Body of pancreas (tissue), 4 donors: ENCODE measurements at regions not wholly inside any gene's neighbourhood (a gene's known extent, or its start where the extent isn't known, plus 50 kb on each side); places are given as distances from the start of the nearest gene placed in this dataset.

Experiments used
- ATAC-seq: fragments of 150-250 bp; one replicate; pipeline ENCODE4 v1.9.1; 2016
- DNase-seq, 4 donors: peaks; one replicate each; pipeline ENCODE4 v3.0.0-alpha.2; 2019
- H3K27ac ChIP-seq, 4 donors: fragments of 200-600 bp; sonication (generic); 1 replicate in 3 of 4; 2 replicates in 1 of 4; pipeline versions ENCODE4 v1.5.1 to v1.6.1; 2016 to 2019; ENCODE audit warnings: mild to moderate bottlenecking in 1 of 4, mixed read lengths in 1 of 4, moderate library complexity in 1 of 4
- H3K27me3 ChIP-seq, 2 donors: fragments of 200-600 bp; sonication (generic); one replicate each; pipeline ENCODE4 v1.6.0; 2016; ENCODE audit warnings: mild to moderate bottlenecking in 1 of 2
- H3K36me3 ChIP-seq, 2 donors: fragments of 200-600 bp; sonication (generic); replicated peaks in 1 of 2; 2 replicates each; pipeline ENCODE4 v1.5.1; 2016; ENCODE audit warnings: low read depth in 2 of 2; ENCODE audit not compliant: insufficient read depth in 1 of 2
- H3K4me1 ChIP-seq: fragments of 200-600 bp; sonication (generic); one replicate; pipeline ENCODE4 v1.6.0; 2016
- H3K4me3 ChIP-seq, 2 donors: fragments of 200-600 bp; sonication (generic); 1 replicate in 1 of 2; 2 replicates in 1 of 2; pipeline ENCODE4 v1.5.1; 2016 to 2019
- H3K9me3 ChIP-seq, 3 donors: fragments of 200-600 bp; sonication (generic); 1 replicate in 2 of 3; 2 replicates in 1 of 3; pipeline ENCODE4 v1.5.1; 2016
- POLR2A ChIP-seq, 3 donors: fragments of 450-650 bp; IDR thresholded peaks; one replicate each; pipeline ENCODE4 v1.6.1; 2016; ENCODE audit warnings: antibody characterized with exemption in 3 of 3, mild to moderate bottlenecking in 2 of 3
- WGBS, 2 donors: methylation state at CpG; one replicate each; pipeline ENCODE4 v1.1.5; 2017; 5-methylcytosine and 5-hydroxymethylcytosine counted together
- intact Hi-C: fragments of 100-400 bp; cut with DNase I; formaldehyde crosslinking; loops from one replicate; pipeline ENCODE4 v1.15.1; 2023
- TF ChIP-seq, protein P1 (sequence below), 7 experiments: fragments of 450-650 bp in 4 of 7; fragments of 200-600 bp in 3 of 7; sonication (generic) in 3 of 7; IDR thresholded peaks; one replicate each; pipeline ENCODE4 v1.5.1; 2016 to 2019; ENCODE audit warnings: antibody characterized with exemption in 7 of 7

DNA sequence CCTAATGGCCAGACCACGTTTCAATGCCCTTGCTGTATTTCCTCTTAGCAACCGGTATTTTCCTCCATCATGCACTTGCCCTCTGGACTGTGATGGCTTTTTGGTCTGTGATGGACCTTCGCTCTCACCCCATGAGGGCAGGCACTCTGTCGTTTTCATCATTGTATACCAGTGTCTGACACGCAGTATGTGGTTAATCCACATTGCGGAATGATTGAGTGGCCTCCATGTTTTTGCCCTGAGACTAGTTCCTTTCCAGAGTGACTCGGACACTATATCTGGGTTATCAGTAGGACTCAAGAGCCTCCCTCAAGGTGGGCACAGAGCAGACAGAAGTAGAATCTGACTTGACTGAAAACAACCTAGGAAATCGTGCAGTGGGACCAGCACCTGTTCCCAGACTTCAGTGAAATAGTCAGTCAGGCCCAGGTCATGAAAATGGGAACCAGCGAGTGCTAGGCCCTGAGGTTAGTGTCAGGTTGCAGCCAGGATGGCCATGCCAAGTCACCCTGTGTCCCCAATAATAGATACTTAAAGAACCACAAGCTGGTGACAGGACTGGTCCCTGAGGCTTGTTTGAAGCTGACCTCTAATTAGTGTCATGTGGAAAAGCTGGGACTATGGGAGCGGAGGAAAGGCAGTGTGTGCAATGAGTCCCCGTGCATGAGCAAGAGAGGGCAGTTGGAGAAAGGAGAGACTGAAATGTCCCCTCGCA is 464.7 kb downstream of the INSC start:
- no peak for ATAC-seq
- Histone ChIP-seq H3K36me3 (no peaks in the 10 kb centered on the region), H3K4me1 (no peaks in the 10 kb centered on the region), H3K4me3 (no peak overlapping the region), H3K9me3 (no peaks in the 10 kb centered on the region), H3K27me3 (no peaks in the 10 kb centered on the region), H3K27ac (no peak overlapping the region)
- TF ChIP-seq, protein P1, sequence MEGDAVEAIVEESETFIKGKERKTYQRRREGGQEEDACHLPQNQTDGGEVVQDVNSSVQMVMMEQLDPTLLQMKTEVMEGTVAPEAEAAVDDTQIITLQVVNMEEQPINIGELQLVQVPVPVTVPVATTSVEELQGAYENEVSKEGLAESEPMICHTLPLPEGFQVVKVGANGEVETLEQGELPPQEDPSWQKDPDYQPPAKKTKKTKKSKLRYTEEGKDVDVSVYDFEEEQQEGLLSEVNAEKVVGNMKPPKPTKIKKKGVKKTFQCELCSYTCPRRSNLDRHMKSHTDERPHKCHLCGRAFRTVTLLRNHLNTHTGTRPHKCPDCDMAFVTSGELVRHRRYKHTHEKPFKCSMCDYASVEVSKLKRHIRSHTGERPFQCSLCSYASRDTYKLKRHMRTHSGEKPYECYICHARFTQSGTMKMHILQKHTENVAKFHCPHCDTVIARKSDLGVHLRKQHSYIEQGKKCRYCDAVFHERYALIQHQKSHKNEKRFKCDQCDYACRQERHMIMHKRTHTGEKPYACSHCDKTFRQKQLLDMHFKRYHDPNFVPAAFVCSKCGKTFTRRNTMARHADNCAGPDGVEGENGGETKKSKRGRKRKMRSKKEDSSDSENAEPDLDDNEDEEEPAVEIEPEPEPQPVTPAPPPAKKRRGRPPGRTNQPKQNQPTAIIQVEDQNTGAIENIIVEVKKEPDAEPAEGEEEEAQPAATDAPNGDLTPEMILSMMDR (IDR thresholded peaks at IDR 0.05): no peak
- TF ChIP-seq POLR2A (IDR thresholded peaks at IDR 0.05): no peak
- DNase-seq: no peak
- WGBS, 2 donors: 76 to 80% methylated on average over 12 of the region's 12 CpGs
- intact Hi-C loops: no loop called here

DNA sequence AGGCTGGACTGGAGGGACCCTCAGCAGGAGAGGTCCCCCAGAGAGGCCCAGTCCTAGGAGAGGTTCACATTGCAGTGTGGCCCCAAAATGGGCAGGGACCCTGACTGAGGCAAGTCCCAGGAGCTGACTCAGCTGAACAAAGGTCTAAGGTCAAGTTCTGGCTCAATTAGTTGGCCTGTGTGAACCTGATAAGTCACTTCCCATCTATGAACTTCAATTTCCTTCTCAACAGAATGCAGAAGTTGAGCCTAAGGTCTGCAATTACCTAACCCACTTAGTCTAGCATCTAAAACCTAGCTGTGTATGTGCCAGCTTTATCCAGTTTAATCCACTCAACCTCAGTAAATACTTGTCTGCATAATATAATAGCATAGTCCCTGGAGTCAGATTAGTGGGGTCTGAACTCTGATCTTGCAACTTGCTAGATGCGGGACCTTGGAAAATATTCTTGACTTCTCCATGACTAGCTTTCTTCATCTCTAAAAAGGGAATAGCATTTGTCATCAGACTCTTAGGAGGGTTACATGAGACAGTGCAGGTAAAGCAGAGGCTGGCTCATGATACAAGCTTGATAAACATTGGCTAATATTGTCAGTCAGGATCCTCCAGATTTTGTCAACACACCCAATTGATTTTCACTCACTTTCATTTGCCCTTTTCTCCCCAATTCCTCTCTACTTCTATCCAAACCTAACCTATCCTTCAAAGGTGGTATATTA is 465.5 kb downstream of the INSC start:
- Histone ChIP-seq H3K4me1 (no peaks in the 10 kb centered on the region), H3K36me3 (no peaks in the 10 kb centered on the region), H3K9me3 (no peaks in the 10 kb centered on the region), H3K4me3 (no peak overlapping the region), H3K27ac (no peak overlapping the region), H3K27me3 (no peaks in the 10 kb centered on the region)
- WGBS, 2 donors: 88 to 90% methylated on average over 1 of the region's 1 CpG
- TF ChIP-seq, protein P1 (IDR thresholded peaks at IDR 0.05): no peak
- no peak for TF ChIP-seq POLR2A (IDR thresholded peaks at IDR 0.05)
- DNase-seq: no peak
- ATAC-seq: no peak
- intact Hi-C loops: no loop called here

DNA sequence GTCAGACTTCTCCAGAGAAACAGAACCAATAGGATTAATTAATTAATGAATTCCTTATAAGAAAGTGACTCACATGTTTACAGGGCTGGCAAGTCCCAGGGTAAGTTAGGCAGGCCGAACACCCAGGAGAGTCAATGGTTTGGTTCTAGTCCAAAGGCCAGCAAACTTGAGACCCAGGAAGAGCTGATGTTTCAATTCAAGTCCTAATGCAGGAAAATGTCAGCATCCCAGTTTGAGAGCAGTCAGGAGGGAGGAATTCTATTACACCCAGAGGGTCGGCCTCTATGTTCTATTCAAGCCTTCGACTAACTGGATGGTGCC is 466.0 kb downstream of the INSC start:
- 88 to 93% methylated on average over 1 to 3 of the region's 3 CpGs for WGBS, 2 donors
- TF ChIP-seq, protein P1 (IDR thresholded peaks at IDR 0.05): no peak
- no peak for TF ChIP-seq POLR2A (IDR thresholded peaks at IDR 0.05)
- H3K27ac ChIP-seq: no peak overlapping the region

DNA sequence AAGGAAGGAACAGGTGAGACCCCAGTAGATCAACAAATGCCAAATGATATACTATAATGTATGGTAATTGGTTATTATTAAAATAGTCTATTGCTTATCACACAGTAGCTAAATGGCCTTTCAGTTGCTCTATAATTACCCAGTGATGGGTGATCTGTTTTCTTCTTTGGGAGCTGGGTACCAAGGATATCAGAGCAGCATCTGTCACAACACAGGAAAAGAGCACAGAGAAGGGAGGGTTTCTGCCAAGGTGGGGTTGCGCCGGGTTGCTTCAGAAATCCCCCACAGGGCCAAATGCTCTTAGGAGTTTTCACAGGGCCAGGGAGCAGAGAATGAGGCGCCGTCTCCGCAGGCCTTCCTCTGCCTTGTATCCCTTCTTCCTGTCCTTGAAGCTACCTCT is 469.4 kb downstream of the INSC start:
- TF ChIP-seq, protein P1 (IDR thresholded peaks at IDR 0.05): no peak
- TF ChIP-seq POLR2A (IDR thresholded peaks at IDR 0.05): no peak
- no peaks in the 10 kb centered on the region for H3K9me3 ChIP-seq
- DNase-seq: no peak
- intact Hi-C loops: no loop called here
- H3K36me3 ChIP-seq: no peaks in the 10 kb centered on the region
- no peak for ATAC-seq
- WGBS, 2 donors: 89 to 93% methylated on average over 5 of the region's 5 CpGs
- H3K27ac ChIP-seq: no peak overlapping the region
- H3K4me3 ChIP-seq: no peak overlapping the region
- no peaks in the 10 kb centered on the region for H3K4me1 ChIP-seq
- H3K27me3 ChIP-seq: no peaks in the 10 kb centered on the region

More for the DNA sequence above, 466.0 kb downstream of the INSC start:
- H3K4me3 ChIP-seq: no peak overlapping the region
- no peaks in the 10 kb centered on the region for H3K9me3 ChIP-seq
- no peaks in the 10 kb centered on the region for H3K27me3 ChIP-seq
- DNase-seq (no peak), ATAC-seq (no peak)
- H3K4me1 ChIP-seq: no peaks in the 10 kb centered on the region
- no peaks in the 10 kb centered on the region for H3K36me3 ChIP-seq
- intact Hi-C loops: no loop called here
